ENCODE measurements at regions not wholly inside any gene's neighbourhood (a gene's known extent, or its start where the extent isn't known, plus 50 kb on each side); places are given as distances from the start of the nearest gene placed in this dataset.

DNA sequence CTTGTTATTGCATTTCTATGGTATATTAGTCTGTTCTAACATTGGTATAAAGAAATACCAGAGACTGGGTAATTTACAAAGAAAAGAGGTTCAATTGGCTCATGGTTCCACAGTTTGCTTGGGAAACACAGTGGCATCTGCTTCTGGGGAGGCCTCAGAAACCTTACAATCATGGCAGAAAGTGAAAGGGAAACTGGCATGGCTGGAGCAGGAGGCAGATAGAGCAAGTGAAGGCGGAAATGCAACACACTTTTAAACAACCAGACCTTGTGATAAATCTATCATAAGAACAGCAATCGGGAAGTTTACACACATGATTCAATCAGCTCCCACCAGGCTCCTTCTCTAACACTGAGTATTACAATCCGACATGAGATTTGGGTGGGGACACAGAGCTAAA, 346.6 kb upstream of the GNPDA2 start:
- Histone ChIP-seq H2BK5ac (ENCODE audit: low read depth, low read length, poor library complexity) (no peak overlapping the region), H3K9ac (ENCODE audit: low read length) (no peak overlapping the region), H4K91ac (ENCODE audit: low read depth, low read length) (no peak overlapping the region), H3K4me2 (ENCODE audit: low read length) (no peak overlapping the region), H3K4me3 (ENCODE audit: low read depth, low read length) (no peak overlapping the region), H3K27me3 (ENCODE audit: insufficient read depth, low read length) (no peaks in the 10 kb centered on the region), H2BK120ac (ENCODE audit: insufficient read depth, low read length, poor library complexity) (no peak overlapping the region), H3K27ac (ENCODE audit: low read depth, low read length) (no peak overlapping the region), H2AFZ (ENCODE audit: insufficient read depth, low read length, poor library complexity) (no peak overlapping the region), H2BK12ac (ENCODE audit: low read length) (no peak overlapping the region), H3K79me2 (ENCODE audit: control insufficient read depth, insufficient read depth, low read length, poor library complexity) (no peaks in the 10 kb centered on the region), H3K4ac (ENCODE audit: low read depth, low read length) (no peak overlapping the region), H4K12ac (ENCODE audit: low read depth, low read length) (no peak overlapping the region), H3K4me1 (ENCODE audit: control insufficient read depth in 1 of 2, insufficient read depth in 2 of 2, low read length in 2 of 2) (no peaks in the 10 kb centered on the region), H3K79me1 (ENCODE audit: low read length) (no peaks in the 10 kb centered on the region), H2AK5ac (ENCODE audit: low read length) (no peak overlapping the region), H3K14ac (ENCODE audit: low read length) (no peak overlapping the region), H4K8ac (ENCODE audit: low read depth, low read length) (no peak overlapping the region), H3K23ac (ENCODE audit: low read length) (no peak overlapping the region), H3K18ac (ENCODE audit: low read length) (no peak overlapping the region), H3K36me3 (ENCODE audit: control insufficient read depth in 1 of 2, insufficient read depth in 2 of 2, low read length in 2 of 2) (no peaks in the 10 kb centered on the region), H3K9me3 (ENCODE audit: insufficient read depth, low read depth, low read length) (peaks cover 3% of the 10 kb centered on the region)
- DNase-seq, result no peak
- no CpG with 5 or more reads among the region's 3 CpGs for WGBS (ENCODE audit: extremely low coverage, insufficient coverage, insufficient read length)

DNA sequence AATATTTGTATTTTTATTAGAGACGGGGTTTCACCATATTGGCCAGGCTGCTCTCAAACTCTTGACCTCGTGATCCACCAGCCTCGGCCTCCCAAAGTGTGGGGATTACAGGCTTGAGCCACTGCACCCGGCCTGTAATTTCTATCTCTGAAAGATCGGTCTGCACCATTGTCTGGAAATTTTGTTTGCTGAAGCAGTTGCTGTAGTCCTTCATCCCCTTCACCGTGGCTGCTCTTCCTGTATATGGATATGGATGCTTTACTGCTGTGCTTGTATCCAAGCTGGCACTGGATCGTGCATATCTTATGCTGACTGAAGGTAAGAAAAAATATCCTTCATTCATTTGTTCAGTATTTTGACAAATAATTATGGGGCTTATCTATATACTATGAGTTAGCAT, 338.4 kb upstream of the GNPDA2 start:
- no peak overlapping the region for H3K27ac ChIP-seq (ENCODE audit: low read depth, low read length)
- peaks cover 3% of the 10 kb centered on the region for H3K9me3 ChIP-seq (ENCODE audit: insufficient read depth, low read depth, low read length)
- no peak overlapping the region for H3K23ac ChIP-seq (ENCODE audit: low read length)
- H2BK12ac ChIP-seq (ENCODE audit: low read length), result no peak overlapping the region
- no peaks in the 10 kb centered on the region for H3K36me3 ChIP-seq (ENCODE audit: control insufficient read depth in 1 of 2, insufficient read depth in 2 of 2, low read length in 2 of 2)
- no peak for DNase-seq
- H3K79me2 ChIP-seq (ENCODE audit: control insufficient read depth, insufficient read depth, low read length, poor library complexity), result no peaks in the 10 kb centered on the region
- no peak overlapping the region for H3K4me3 ChIP-seq (ENCODE audit: low read depth, low read length)
- H3K9ac ChIP-seq (ENCODE audit: low read length), result no peak overlapping the region
- H3K79me1 ChIP-seq (ENCODE audit: low read length), result no peaks in the 10 kb centered on the region
- H3K18ac ChIP-seq (ENCODE audit: low read length), result no peak overlapping the region
- no peak overlapping the region for H4K91ac ChIP-seq (ENCODE audit: low read depth, low read length)
- H3K4me1 ChIP-seq (ENCODE audit: control insufficient read depth in 1 of 2, insufficient read depth in 2 of 2, low read length in 2 of 2), result no peaks in the 10 kb centered on the region
- H4K8ac ChIP-seq (ENCODE audit: low read depth, low read length), result no peak overlapping the region
- no peak overlapping the region for H3K4me2 ChIP-seq (ENCODE audit: low read length)
- H3K27me3 ChIP-seq (ENCODE audit: insufficient read depth, low read length), result no peaks in the 10 kb centered on the region
- H4K12ac ChIP-seq (ENCODE audit: low read depth, low read length), result no peak overlapping the region
- H2AFZ ChIP-seq (ENCODE audit: insufficient read depth, low read length, poor library complexity), result no peak overlapping the region
- no peak overlapping the region for H2BK5ac ChIP-seq (ENCODE audit: low read depth, low read length, poor library complexity)
- no peak overlapping the region for H3K14ac ChIP-seq (ENCODE audit: low read length)
- WGBS (ENCODE audit: extremely low coverage, insufficient coverage, insufficient read length), result no CpG with 5 or more reads among the region's 7 CpGs
- no peak overlapping the region for H2AK5ac ChIP-seq (ENCODE audit: low read length)
- no peak overlapping the region for H2BK120ac ChIP-seq (ENCODE audit: insufficient read depth, low read length, poor library complexity)
- H3K4ac ChIP-seq (ENCODE audit: low read depth, low read length), result no peak overlapping the region

DNA sequence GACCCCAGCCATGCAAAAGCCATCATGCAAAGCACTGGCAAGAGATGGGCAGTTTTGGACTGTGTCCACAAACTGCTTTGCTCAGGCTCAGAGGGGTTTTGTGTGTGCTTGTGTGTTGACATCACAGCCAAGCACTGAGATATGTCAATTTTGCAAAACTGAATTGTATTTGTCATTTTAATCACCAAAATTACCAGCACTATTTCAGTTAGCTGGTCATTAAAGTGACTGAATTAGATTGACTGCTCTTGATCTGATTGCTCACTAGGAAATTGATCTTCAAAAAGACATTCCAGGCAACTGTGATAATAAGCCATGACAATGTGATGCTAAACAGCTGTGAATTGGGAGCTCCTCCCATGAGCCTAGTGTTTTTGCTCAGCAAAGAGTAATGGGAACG, 337.3 kb upstream of the GNPDA2 start:
- no peak overlapping the region for H4K8ac ChIP-seq (ENCODE audit: low read depth, low read length)
- no peak overlapping the region for H4K91ac ChIP-seq (ENCODE audit: low read depth, low read length)
- no peaks in the 10 kb centered on the region for H3K36me3 ChIP-seq (ENCODE audit: control insufficient read depth in 1 of 2, insufficient read depth in 2 of 2, low read length in 2 of 2)
- DNase-seq, result no peak
- no peak overlapping the region for H3K23ac ChIP-seq (ENCODE audit: low read length)
- WGBS (ENCODE audit: extremely low coverage, insufficient coverage, insufficient read length), result no CpG with 5 or more reads among the region's 1 CpG
- no peak overlapping the region for H2BK5ac ChIP-seq (ENCODE audit: low read depth, low read length, poor library complexity)
- H3K4me3 ChIP-seq (ENCODE audit: low read depth, low read length), result no peak overlapping the region
- no peaks in the 10 kb centered on the region for H3K79me1 ChIP-seq (ENCODE audit: low read length)
- no peaks in the 10 kb centered on the region for H3K79me2 ChIP-seq (ENCODE audit: control insufficient read depth, insufficient read depth, low read length, poor library complexity)
- no peak overlapping the region for H3K14ac ChIP-seq (ENCODE audit: low read length)
- H3K27me3 ChIP-seq (ENCODE audit: insufficient read depth, low read length), result no peaks in the 10 kb centered on the region
- H3K9ac ChIP-seq (ENCODE audit: low read length), result no peak overlapping the region
- no peak overlapping the region for H3K4me2 ChIP-seq (ENCODE audit: low read length)
- no peak overlapping the region for H3K27ac ChIP-seq (ENCODE audit: low read depth, low read length)
- no peak overlapping the region for H2AFZ ChIP-seq (ENCODE audit: insufficient read depth, low read length, poor library complexity)
- no peak overlapping the region for H2AK5ac ChIP-seq (ENCODE audit: low read length)
- H3K18ac ChIP-seq (ENCODE audit: low read length), result no peak overlapping the region
- H4K12ac ChIP-seq (ENCODE audit: low read depth, low read length), result no peak overlapping the region
- no peak overlapping the region for H3K4ac ChIP-seq (ENCODE audit: low read depth, low read length)
- no peak overlapping the region for H2BK120ac ChIP-seq (ENCODE audit: insufficient read depth, low read length, poor library complexity)
- H2BK12ac ChIP-seq (ENCODE audit: low read length), result no peak overlapping the region
- no peaks in the 10 kb centered on the region for H3K4me1 ChIP-seq (ENCODE audit: control insufficient read depth in 1 of 2, insufficient read depth in 2 of 2, low read length in 2 of 2)
- H3K9me3 ChIP-seq (ENCODE audit: insufficient read depth, low read depth, low read length), result no peaks in the 10 kb centered on the region

DNA sequence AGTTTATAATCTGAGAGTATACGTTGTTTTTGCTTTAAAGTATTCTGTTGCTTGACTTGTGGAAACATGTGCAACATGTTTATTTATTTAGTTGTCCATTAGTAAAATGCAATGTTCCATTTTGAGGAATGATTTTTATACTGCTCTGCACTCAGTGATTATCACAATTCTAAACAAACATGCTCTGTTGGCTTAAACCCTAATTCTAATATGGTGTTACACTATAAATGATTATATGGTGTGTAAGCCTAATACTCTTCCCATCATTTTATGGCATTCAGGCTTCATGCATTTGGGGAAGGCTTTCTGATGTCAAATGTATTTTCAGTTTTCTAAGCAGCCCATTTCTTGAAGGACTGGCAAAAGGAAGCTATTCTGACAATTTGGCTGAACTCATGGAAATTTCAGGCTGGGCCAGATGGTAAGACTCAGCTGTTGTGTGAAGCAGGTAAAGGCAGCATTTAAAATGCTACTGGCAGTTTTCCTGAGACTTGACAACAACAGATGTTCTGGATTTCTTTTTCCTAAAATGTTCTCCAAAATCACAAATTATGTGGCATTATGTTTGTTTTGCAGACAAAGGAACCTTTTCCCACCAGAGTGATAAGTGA, 336.7 kb upstream of the GNPDA2 start:
- H4K8ac ChIP-seq (ENCODE audit: low read depth, low read length), result no peak overlapping the region
- no peaks in the 10 kb centered on the region for H3K27me3 ChIP-seq (ENCODE audit: insufficient read depth, low read length)
- no peak overlapping the region for H4K12ac ChIP-seq (ENCODE audit: low read depth, low read length)
- H3K23ac ChIP-seq (ENCODE audit: low read length), result no peak overlapping the region
- no peaks in the 10 kb centered on the region for H3K79me2 ChIP-seq (ENCODE audit: control insufficient read depth, insufficient read depth, low read length, poor library complexity)
- H3K18ac ChIP-seq (ENCODE audit: low read length), result no peak overlapping the region
- H3K4ac ChIP-seq (ENCODE audit: low read depth, low read length), result no peak overlapping the region
- H2BK12ac ChIP-seq (ENCODE audit: low read length), result no peak overlapping the region
- no peak for DNase-seq
- H3K4me2 ChIP-seq (ENCODE audit: low read length), result no peak overlapping the region
- H2BK5ac ChIP-seq (ENCODE audit: low read depth, low read length, poor library complexity), result no peak overlapping the region
- H3K79me1 ChIP-seq (ENCODE audit: low read length), result no peaks in the 10 kb centered on the region
- H2AFZ ChIP-seq (ENCODE audit: insufficient read depth, low read length, poor library complexity), result no peak overlapping the region
- H2AK5ac ChIP-seq (ENCODE audit: low read length), result no peak overlapping the region
- no peaks in the 10 kb centered on the region for H3K36me3 ChIP-seq (ENCODE audit: control insufficient read depth in 1 of 2, insufficient read depth in 2 of 2, low read length in 2 of 2)
- no peaks in the 10 kb centered on the region for H3K9me3 ChIP-seq (ENCODE audit: insufficient read depth, low read depth, low read length)
- H3K4me1 ChIP-seq (ENCODE audit: control insufficient read depth in 1 of 2, insufficient read depth in 2 of 2, low read length in 2 of 2), result no peaks in the 10 kb centered on the region
- H3K9ac ChIP-seq (ENCODE audit: low read length), result no peak overlapping the region
- no peak overlapping the region for H3K14ac ChIP-seq (ENCODE audit: low read length)
- WGBS (ENCODE audit: extremely low coverage, insufficient coverage, insufficient read length), result no CpG with 5 or more reads among the region's 1 CpG
- H3K27ac ChIP-seq (ENCODE audit: low read depth, low read length), result no peak overlapping the region
- no peak overlapping the region for H2BK120ac ChIP-seq (ENCODE audit: insufficient read depth, low read length, poor library complexity)
- H3K4me3 ChIP-seq (ENCODE audit: low read depth, low read length), result no peak overlapping the region
- no peak overlapping the region for H4K91ac ChIP-seq (ENCODE audit: low read depth, low read length)

All from trophoblast cell (in vitro differentiated cells and primary cell).